HCT116 (cell line): ENCODE measurements at regions not wholly inside any gene's neighbourhood (a gene's known extent, or its start where the extent isn't known, plus 50 kb on each side); places are given as distances from the start of the nearest gene placed in this dataset.

Source experiments
- POLR2A ChIP-seq: IDR thresholded peaks from 2 replicates; pipeline ENCODE4 v1.7.0; 2011; ENCODE audit warnings: borderline replicate concordance; ENCODE audit not compliant: insufficient read depth, insufficient read length; ENCODE audit errors: extremely low read depth
- TF ChIP-seq, protein P1 (sequence below), 3 experiments: fragments of 200-600 bp in 1 of 3; sonication (generic) in 1 of 3; IDR thresholded peaks in 2 of 3; conservative IDR thresholded peaks in 1 of 3; 2 replicates each; pipeline ENCODE4 v1.5.1; 2012 to 2017; ENCODE audit warnings: low read depth in 2 of 3, low read length in 2 of 3, antibody characterized with exemption in 1 of 3, borderline replicate concordance in 1 of 3, control low read depth in 1 of 3, mild to moderate bottlenecking in 1 of 3, mixed read lengths in 1 of 3, mixed run types in 1 of 3, moderate library complexity in 1 of 3; ENCODE audit not compliant: insufficient read depth in 1 of 3

DNA sequence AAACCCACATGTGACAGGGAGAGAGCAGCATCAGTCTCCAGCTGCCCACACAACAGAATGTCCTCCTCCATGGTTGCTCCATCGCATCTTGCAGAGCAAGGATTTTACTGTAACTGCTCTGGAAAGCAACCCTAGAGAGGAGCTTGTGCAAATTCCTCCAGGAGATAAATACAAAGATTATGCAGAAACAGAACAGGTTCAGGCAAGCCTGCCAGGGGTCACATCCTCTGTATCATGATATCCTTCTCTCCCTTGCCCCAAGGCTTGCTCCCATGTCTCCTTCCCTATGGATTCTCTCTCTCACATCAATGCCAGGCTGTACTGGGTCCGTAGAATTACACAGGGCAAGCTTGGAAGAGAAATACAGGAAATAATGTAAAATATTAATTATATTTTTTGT, 226.0 kb downstream of the MPDZ start:
- TF ChIP-seq, protein P1, sequence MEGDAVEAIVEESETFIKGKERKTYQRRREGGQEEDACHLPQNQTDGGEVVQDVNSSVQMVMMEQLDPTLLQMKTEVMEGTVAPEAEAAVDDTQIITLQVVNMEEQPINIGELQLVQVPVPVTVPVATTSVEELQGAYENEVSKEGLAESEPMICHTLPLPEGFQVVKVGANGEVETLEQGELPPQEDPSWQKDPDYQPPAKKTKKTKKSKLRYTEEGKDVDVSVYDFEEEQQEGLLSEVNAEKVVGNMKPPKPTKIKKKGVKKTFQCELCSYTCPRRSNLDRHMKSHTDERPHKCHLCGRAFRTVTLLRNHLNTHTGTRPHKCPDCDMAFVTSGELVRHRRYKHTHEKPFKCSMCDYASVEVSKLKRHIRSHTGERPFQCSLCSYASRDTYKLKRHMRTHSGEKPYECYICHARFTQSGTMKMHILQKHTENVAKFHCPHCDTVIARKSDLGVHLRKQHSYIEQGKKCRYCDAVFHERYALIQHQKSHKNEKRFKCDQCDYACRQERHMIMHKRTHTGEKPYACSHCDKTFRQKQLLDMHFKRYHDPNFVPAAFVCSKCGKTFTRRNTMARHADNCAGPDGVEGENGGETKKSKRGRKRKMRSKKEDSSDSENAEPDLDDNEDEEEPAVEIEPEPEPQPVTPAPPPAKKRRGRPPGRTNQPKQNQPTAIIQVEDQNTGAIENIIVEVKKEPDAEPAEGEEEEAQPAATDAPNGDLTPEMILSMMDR (IDR thresholded peaks at IDR 0.05 in 2 of 3, conservative IDR thresholded peaks at IDR 0.05 in 1 of 3; ENCODE audit: borderline replicate concordance in 1 of 3, insufficient read depth in 1 of 3, low read depth in 2 of 3, low read length in 2 of 3): no peak
- no peak for TF ChIP-seq POLR2A
